ENCODE measurements at regions not wholly inside any gene's neighbourhood (a gene's known extent, or its start where the extent isn't known, plus 50 kb on each side); places are given as distances from the start of the nearest gene placed in this dataset.
"Not testable (repeated sequence)": the region's sequence is repeated elsewhere in the genome, so short reads cannot be mapped to it uniquely, and the experiment has no call there.

DNA sequence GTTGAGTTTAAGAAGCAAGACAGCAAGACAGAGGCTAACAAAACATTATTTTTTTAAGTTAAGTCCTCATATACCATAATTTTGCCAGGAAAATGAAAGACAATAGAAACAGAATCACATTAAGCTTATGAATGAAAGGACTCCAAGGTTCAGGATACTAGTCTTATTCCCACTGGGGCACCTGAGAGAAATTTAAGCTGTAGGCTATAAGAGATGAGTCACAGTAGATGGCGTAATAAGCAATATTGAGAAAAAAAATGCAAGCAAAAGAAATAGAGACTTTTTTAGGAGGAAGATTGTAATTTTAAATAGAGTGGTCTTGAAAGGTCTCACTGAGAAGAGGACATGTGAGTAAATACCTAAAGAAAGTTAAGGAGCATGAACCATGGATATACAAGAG, 57.1 kb upstream of the KIF2B start:
- Mint-ChIP-seq H3K36me3 (no peaks in the 10 kb centered on the region), H3K27ac (no peak overlapping the region), H3K4me1 (no peaks in the 10 kb centered on the region), H3K9me3 (peaks cover 13% of the 10 kb centered on the region), H3K27me3 (ENCODE audit: low read depth) (no peaks in the 10 kb centered on the region), H3K4me3 (no peak overlapping the region)
- TF ChIP-seq, protein P1, sequence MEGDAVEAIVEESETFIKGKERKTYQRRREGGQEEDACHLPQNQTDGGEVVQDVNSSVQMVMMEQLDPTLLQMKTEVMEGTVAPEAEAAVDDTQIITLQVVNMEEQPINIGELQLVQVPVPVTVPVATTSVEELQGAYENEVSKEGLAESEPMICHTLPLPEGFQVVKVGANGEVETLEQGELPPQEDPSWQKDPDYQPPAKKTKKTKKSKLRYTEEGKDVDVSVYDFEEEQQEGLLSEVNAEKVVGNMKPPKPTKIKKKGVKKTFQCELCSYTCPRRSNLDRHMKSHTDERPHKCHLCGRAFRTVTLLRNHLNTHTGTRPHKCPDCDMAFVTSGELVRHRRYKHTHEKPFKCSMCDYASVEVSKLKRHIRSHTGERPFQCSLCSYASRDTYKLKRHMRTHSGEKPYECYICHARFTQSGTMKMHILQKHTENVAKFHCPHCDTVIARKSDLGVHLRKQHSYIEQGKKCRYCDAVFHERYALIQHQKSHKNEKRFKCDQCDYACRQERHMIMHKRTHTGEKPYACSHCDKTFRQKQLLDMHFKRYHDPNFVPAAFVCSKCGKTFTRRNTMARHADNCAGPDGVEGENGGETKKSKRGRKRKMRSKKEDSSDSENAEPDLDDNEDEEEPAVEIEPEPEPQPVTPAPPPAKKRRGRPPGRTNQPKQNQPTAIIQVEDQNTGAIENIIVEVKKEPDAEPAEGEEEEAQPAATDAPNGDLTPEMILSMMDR (IDR thresholded peaks at IDR 0.05; ENCODE audit: unreplicated experiment) = no peak
- no peak for DNase-seq (ENCODE audit: low spot score in 2 of 2, unreplicated experiment in 2 of 2)

DNA sequence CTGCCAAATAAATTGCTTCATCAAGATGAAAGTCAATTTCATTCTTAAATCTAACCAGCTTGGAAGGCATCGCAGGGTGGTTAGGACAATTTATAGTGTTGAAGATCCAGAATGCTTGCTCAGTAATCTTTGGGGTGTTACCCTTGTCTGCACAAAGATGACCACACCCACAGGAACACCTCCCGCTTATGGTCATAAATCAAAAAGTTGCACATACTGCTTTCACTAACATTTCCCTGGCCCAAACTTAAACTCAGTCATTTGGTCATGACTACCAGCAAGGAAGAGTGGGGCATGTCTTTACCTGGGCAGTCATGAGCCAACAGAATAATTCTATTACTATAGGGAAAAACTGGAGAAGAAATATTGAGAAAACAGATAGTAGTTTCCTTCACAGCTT, 57.6 kb upstream of the KIF2B start:
- Mint-ChIP-seq H3K4me1 (no peaks in the 10 kb centered on the region), H3K9me3 (peaks cover 13% of the 10 kb centered on the region), H3K4me3 (no peak overlapping the region), H3K36me3 (no peaks in the 10 kb centered on the region), H3K27me3 (ENCODE audit: low read depth) (no peaks in the 10 kb centered on the region), H3K27ac (no peak overlapping the region)
- TF ChIP-seq, protein P1 (IDR thresholded peaks at IDR 0.05; ENCODE audit: unreplicated experiment) = no peak
- no peak for DNase-seq (ENCODE audit: low spot score in 2 of 2, unreplicated experiment in 2 of 2)

DNA sequence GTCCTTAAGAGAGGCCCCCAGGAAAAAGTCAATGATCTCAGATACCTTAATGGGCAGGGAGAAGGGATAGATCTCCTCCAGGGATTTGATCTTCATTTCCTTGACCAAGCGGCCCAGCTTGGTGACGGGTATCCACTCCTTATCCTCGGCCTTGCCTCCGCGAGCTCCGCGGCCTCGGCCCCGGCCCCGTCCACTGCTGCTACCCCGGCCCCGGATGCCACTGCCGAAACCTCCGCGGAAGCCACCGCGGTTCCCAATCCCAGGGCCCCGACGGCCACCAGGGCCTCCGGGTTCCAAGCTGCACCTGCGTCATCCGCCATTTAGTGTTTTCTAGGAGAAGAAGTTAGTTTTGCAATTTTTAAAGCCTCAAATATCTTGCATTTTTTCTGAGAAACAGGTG, 65.2 kb upstream of the KIF2B start:
- Mint-ChIP-seq H3K27ac (no peak overlapping the region), H3K36me3 (no peaks in the 10 kb centered on the region), H3K4me1 (no peaks in the 10 kb centered on the region), H3K27me3 (ENCODE audit: low read depth) (no peaks in the 10 kb centered on the region), H3K4me3 (no peak overlapping the region), H3K9me3 (peaks cover 5% of the 10 kb centered on the region)
- TF ChIP-seq, protein P1 (IDR thresholded peaks at IDR 0.05; ENCODE audit: unreplicated experiment) = no peak
- DNase-seq (ENCODE audit: low spot score in 2 of 2, unreplicated experiment in 2 of 2) = no peak

DNA sequence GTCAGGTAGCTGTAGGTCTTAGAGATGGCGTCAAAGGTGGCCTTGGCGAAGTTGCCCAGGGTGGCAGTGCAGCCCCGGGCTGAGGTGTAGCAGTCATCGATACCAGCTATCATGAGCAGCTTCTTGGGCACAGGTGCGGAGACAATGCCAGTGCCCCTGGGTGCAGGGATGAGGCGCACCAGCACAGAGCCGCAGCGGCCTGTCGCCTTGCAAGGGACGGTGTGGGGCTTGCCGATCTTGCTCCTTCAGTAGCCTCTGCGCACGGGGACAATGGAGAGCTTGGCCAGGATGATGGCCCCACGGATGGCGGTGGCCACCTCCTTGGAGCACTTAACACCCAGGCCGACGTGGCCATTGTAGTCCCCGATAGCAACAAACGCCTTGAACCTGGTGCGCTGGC, 65.6 kb upstream of the KIF2B start:
- not testable (repeated sequence) for H3K27ac Mint-ChIP-seq; H3K4me3 Mint-ChIP-seq; DNase-seq (ENCODE audit: low spot score in 2 of 2, unreplicated experiment in 2 of 2); H3K4me1 Mint-ChIP-seq; H3K9me3 Mint-ChIP-seq; H3K27me3 Mint-ChIP-seq (ENCODE audit: low read depth); H3K36me3 Mint-ChIP-seq

DNA sequence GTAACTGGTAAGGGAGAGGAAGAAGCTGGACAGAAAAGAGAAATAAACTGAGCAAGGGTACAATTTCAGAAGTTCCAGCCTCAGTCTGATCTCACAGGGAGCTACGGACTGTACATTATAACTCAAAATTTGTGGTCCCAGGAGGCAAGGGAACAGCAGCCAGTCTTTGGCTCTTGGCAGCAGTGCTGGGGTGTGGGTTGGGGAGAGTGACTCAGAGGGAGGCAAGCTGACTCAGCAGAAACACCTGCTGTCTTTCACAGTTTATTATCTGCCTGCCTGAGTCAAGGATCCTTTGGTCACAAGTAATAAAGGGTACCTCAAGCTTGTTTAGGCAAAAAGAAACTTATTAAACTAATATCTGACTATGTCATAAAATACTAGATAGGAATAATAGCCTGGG, 73.5 kb upstream of the KIF2B start:
- peaks cover 15% of the 10 kb centered on the region for H3K4me1 Mint-ChIP-seq
- H3K4me3 Mint-ChIP-seq = no peak overlapping the region
- TF ChIP-seq, protein P1 (IDR thresholded peaks at IDR 0.05; ENCODE audit: unreplicated experiment) = no peak
- H3K9me3 Mint-ChIP-seq = peaks cover 15% of the 10 kb centered on the region
- no peaks in the 10 kb centered on the region for H3K36me3 Mint-ChIP-seq
- H3K27ac Mint-ChIP-seq = no peak overlapping the region
- no peak for DNase-seq (ENCODE audit: low spot score in 2 of 2, unreplicated experiment in 2 of 2)
- H3K27me3 Mint-ChIP-seq (ENCODE audit: low read depth) = no peaks in the 10 kb centered on the region

DNA sequence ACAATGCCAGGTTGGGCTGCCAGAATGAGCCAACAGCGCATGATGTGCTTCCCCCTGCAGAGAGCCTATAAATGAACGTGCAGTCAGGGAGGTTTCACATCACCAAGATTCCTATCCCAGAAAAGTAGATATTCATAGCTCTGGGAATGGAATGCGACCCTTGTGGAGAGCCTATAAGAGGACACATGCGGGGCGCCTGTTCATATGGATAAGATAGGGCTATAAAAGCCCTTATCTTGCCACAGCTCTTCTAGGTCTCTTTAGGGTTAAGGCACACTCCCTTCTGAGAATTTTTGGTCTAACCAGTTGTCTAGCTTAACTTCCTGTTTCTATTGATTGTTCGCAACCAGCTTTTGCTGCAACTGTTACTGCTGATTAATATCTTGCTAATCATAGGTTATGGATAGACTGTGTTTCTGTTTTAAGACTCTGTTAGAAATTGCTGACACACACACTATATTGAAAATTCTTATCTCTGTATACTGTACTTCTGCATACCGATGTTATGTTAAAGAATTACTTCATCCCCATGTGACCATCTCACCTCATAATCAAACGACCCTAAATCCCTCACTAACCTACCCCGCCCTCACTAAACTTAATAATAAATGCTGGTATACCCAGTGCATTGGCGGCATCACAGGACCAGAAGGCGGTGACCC, 74.4 kb upstream of the KIF2B start:
- H3K27ac Mint-ChIP-seq; H3K36me3 Mint-ChIP-seq; DNase-seq (ENCODE audit: low spot score in 2 of 2, unreplicated experiment in 2 of 2); H3K27me3 Mint-ChIP-seq (ENCODE audit: low read depth); H3K4me3 Mint-ChIP-seq: not testable (repeated sequence)
- peaks cover 15% of the 10 kb centered on the region for H3K4me1 Mint-ChIP-seq
- peaks cover 15% of the 10 kb centered on the region for H3K9me3 Mint-ChIP-seq

DNA sequence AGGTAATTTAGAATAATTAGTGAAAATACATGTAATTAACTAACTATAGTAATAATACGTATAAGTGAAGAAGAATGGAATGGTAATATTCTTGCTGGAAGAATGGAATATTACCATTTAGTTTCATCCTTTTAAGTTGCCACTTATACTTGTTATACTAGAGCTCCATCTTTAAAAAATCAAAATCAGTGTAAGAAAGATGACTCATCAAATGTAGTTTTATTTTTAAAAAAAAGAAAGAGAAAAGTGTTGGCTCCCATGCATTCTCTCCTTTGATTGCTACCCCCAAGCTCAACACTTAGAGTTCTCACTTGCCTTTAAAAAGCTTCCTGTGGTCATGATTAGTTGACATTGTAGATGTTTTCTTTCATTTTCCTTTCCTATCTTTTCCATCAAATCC, 82.4 kb upstream of the KIF2B start:
- no peak for DNase-seq (ENCODE audit: low spot score in 2 of 2, unreplicated experiment in 2 of 2)
- H3K9me3 Mint-ChIP-seq = no peaks in the 10 kb centered on the region
- no peak overlapping the region for H3K4me3 Mint-ChIP-seq
- H3K36me3 Mint-ChIP-seq = no peaks in the 10 kb centered on the region
- TF ChIP-seq, protein P1 (IDR thresholded peaks at IDR 0.05; ENCODE audit: unreplicated experiment) = no peak
- no peaks in the 10 kb centered on the region for H3K27me3 Mint-ChIP-seq (ENCODE audit: low read depth)
- H3K27ac Mint-ChIP-seq = no peak overlapping the region
- H3K4me1 Mint-ChIP-seq = peaks cover 10% of the 10 kb centered on the region

All from mesothelial cell of epicardium (in vitro differentiated cells).